AG04450 (cell line): ENCODE measurements at regions not wholly inside any gene's neighbourhood (a gene's known extent, or its start where the extent isn't known, plus 50 kb on each side); places are given as distances from the start of the nearest gene placed in this dataset.

ENCODE experiments used
- CTCF ChIA-PET: fragments of 300-600, 350-600 bp; formaldehyde crosslinking; extraction: SDS; loops from one replicate; lab custom pipeline; 2022; ENCODE audit warnings: antibody characterized with exemption, inconsistent platforms; lab: Charles Lee
- POLR2A ChIA-PET: fragments of 350-600 bp; formaldehyde crosslinking; extraction: SDS; loops from one replicate; lab custom pipeline; 2021; ENCODE audit warnings: antibody characterized with exemption, inconsistent platforms; lab: Yijun Ruan, JAX
- DNase-seq: peaks from one replicate; pipeline ENCODE4 v3.0.0-alpha.2; 2011; ENCODE audit warnings: low read depth, low spot score
- H3K27ac ChIP-seq: one replicate; pipeline ENCODE4 v1.5.1; 2012; ENCODE audit warnings: low read depth, low read length, control low read depth
- H3K27me3 ChIP-seq: one replicate; pipeline ENCODE4 v1.6.0; 2012; ENCODE audit warnings: low read length; ENCODE audit not compliant: control insufficient read depth, insufficient read depth
- H3K4me3 ChIP-seq: 2 replicates; pipeline ENCODE4 v1.5.1; 2011; ENCODE audit warnings: mild to moderate bottlenecking, low read depth, low read length, control low read depth
- H3K9me3 ChIP-seq: 2 replicates; pipeline ENCODE4 v1.5.1; 2012; ENCODE audit warnings: low read length; ENCODE audit not compliant: control insufficient read depth, insufficient read depth
- TF ChIP-seq, protein P1 (sequence below): IDR thresholded peaks from 2 replicates; pipeline ENCODE4 v1.5.1; 2011; ENCODE audit warnings: low read depth, low read length, control low read depth, inconsistent platforms

DNA sequence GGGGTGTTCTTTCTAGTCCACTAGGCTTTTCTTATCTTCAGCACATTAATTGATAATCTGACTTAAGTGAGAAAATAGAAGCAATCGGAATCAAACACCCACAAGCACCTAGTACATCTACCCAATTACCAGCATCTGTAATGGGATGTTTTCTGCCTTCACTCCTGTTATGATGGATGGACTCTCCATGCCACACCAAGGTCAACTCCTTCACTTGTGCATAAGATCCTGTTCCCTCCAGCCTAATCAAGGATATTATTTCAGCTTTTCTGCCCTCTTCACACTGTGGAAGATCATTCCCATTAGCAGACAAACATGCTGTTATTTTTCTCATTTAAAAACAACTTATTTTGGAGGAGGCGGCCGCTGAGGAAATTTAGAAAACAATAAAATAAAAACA lies 162.0 kb upstream of the EDIL3 start:
- Histone ChIP-seq H3K27me3 (no peaks in the 10 kb centered on the region), H3K4me3 (no peak overlapping the region), H3K27ac (no peak overlapping the region), H3K9me3 (no peaks in the 10 kb centered on the region)
- CTCF ChIA-PET = no interaction called here
- TF ChIP-seq, protein P1, sequence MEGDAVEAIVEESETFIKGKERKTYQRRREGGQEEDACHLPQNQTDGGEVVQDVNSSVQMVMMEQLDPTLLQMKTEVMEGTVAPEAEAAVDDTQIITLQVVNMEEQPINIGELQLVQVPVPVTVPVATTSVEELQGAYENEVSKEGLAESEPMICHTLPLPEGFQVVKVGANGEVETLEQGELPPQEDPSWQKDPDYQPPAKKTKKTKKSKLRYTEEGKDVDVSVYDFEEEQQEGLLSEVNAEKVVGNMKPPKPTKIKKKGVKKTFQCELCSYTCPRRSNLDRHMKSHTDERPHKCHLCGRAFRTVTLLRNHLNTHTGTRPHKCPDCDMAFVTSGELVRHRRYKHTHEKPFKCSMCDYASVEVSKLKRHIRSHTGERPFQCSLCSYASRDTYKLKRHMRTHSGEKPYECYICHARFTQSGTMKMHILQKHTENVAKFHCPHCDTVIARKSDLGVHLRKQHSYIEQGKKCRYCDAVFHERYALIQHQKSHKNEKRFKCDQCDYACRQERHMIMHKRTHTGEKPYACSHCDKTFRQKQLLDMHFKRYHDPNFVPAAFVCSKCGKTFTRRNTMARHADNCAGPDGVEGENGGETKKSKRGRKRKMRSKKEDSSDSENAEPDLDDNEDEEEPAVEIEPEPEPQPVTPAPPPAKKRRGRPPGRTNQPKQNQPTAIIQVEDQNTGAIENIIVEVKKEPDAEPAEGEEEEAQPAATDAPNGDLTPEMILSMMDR = no peak
- POLR2A ChIA-PET = no interaction called here
- DNase-seq = no peak

DNA sequence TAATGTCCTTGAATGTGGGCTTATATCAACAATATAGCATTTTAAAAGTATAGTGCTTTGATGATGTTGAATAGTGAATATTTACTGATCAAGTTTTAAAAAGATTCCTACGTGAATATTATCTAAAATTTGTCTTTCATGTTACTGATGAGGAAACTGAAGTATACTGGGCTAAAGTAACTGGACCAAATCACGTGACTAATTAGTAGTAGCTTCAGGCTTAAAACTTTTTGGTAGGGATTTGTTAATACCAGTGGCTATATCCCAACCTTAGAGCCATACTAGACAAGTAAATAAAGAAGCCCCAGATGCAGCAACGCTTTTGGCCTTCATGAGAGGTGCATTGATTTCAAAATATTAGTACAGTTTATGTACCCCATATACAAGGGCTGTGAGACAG lies 152.1 kb upstream of the EDIL3 start:
- POLR2A ChIA-PET = no interaction called here
- TF ChIP-seq, protein P1 = no peak
- H3K4me3 ChIP-seq = no peak overlapping the region
- H3K27ac ChIP-seq = no peak overlapping the region
- CTCF ChIA-PET = no interaction called here
- no peaks in the 10 kb centered on the region for H3K9me3 ChIP-seq
- no peaks in the 10 kb centered on the region for H3K27me3 ChIP-seq
- DNase-seq = no peak

DNA sequence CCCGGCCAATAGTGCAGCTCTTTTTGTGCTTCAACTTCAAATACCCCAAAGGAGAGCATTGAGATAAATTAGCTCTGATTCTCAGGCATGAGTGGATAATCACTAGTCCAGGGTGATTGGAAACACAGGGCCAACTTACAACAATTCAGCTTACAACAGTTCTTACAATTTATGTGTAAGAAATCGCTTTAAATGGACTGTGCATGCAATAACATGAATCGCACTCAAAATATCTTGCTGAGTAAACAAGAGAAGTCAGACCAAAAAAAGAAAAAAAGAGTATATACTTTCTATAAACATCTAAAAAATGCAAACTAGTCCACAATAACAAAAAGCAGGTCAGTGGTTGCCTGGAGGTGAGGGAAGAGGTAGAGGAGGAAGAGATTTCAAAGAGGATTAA lies 150.6 kb upstream of the EDIL3 start:
- no peak overlapping the region for H3K27ac ChIP-seq
- ChIA-PET CTCF (interaction anchor here (0.6 to 1.0 kb wide), 2 partner anchors 514 to 817 kb away, joined by 3 read pairs; no protein-coding TSS in a partner anchor), POLR2A (no interaction called here)
- no peaks in the 10 kb centered on the region for H3K9me3 ChIP-seq
- no peak overlapping the region for H3K4me3 ChIP-seq
- TF ChIP-seq, protein P1 = no peak
- DNase-seq = peak; percentile 7
- H3K27me3 ChIP-seq = no peaks in the 10 kb centered on the region

DNA sequence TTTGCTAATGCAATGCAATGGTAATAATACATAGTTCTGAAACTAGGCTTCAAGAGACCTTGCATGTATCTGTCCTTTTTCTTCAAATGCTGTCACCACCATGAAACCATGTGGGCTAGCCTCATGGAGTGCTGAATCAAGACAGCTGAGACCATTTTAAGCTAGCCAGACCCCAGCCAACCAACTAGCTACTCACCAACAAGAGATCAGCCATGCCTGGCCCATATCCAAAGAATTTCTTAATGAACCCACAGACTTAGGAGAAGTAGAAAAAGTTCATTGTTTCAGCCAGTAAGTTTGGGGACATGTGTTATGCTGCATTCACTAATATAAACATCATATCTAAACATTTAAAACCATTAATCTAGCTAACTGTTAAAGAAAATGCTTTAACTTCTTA lies 139.8 kb upstream of the EDIL3 start:
- CTCF ChIA-PET = no interaction called here
- TF ChIP-seq, protein P1 = no peak

DNA sequence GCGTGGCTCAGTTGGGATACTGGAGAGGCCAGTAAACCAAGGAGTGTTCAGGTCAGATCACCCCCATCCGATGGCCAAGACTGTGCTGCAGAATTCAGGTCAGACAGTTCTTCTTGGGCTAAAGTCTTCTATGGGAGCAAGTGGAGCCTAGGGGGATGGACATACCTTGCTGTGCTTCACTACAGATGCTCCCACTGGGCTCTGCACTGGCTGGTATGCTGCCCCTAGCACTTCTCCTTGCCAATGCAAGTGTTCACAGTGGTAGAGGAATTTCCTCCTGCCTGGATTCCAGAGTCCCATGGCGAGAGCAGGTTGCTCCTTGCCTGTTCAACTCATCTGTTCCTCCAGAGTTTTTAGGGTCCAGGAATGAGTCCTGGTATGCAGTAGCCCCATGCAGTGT lies 134.2 kb upstream of the EDIL3 start:
- ChIA-PET POLR2A (no interaction called here), CTCF (no interaction called here)
- no peaks in the 10 kb centered on the region for H3K27me3 ChIP-seq
- no peak overlapping the region for H3K27ac ChIP-seq
- H3K9me3 ChIP-seq = no peaks in the 10 kb centered on the region
- TF ChIP-seq, protein P1 = no peak
- H3K4me3 ChIP-seq = no peak overlapping the region
- no peak for DNase-seq

More for the DNA sequence above, 139.8 kb upstream of the EDIL3 start:
- no peak overlapping the region for H3K4me3 ChIP-seq
- H3K27me3 ChIP-seq = no peaks in the 10 kb centered on the region
- POLR2A ChIA-PET = no interaction called here
- no peak overlapping the region for H3K27ac ChIP-seq
- no peaks in the 10 kb centered on the region for H3K9me3 ChIP-seq
- no peak for DNase-seq
